Endothelial cell of umbilical vein (primary cell): ENCODE measurements at regions not wholly inside any gene's neighbourhood (a gene's known extent, or its start where the extent isn't known, plus 50 kb on each side); places are given as distances from the start of the nearest gene placed in this dataset.

Experiments
- BruUV-seq: library from RNA; stranded (reverse); fragments of 400-500 nt; replicated peaks from 2 replicates; lab custom pipeline; 2021; lab: Mats Ljungman, UMichigan
- CTCF ChIA-PET: fragments of 300-600, 350-600 bp; sonication (Branson Sonifier 250); formaldehyde crosslinking; loops from one replicate; lab custom pipeline; 2021; ENCODE audit warnings: antibody characterized with exemption, inconsistent platforms; lab: Charles Lee
- POLR2A ChIA-PET: fragments of 300-600, 350-600 bp; sonication (Branson Sonifier 250); formaldehyde crosslinking; loops from one replicate; lab custom pipeline; 2021; ENCODE audit warnings: antibody characterized with exemption, inconsistent platforms; lab: Charles Lee
- DNase-seq: peaks from one replicate; pipeline ENCODE4 v3.0.0-alpha.2; 2011; ENCODE audit warnings: low read depth, low spot score
- FAIRE-seq: peaks from 2 replicates; lab custom pipeline; 2011; peaks lifted over from hg19 to GRCh38; lab: Jason Lieb, UNC
- H2AFZ ChIP-seq: 2 replicates; pipeline ENCODE4 v1.6.0; 2012; ENCODE audit warnings: low read depth, low read length, control low read depth, inconsistent platforms
- H3K27ac ChIP-seq: 2 replicates; pipeline ENCODE4 v1.5.1; 2011; ENCODE audit warnings: low read depth, mild to moderate bottlenecking, control low read depth, low read length, moderate library complexity; ENCODE audit not compliant: insufficient read depth
- H3K27me3 ChIP-seq, 2 experiments: 2 replicates each; pipeline versions ENCODE4 v1.6.0 to v1.6.1; 2011; ENCODE audit warnings: low read length in 2 of 2, mixed read lengths in 1 of 2; ENCODE audit not compliant: control insufficient read depth in 2 of 2, insufficient read depth in 2 of 2
- H3K36me3 ChIP-seq, 2 experiments: 2 replicates in 1 of 2; 3 replicates in 1 of 2; pipeline ENCODE4 v1.5.1; 2011; ENCODE audit warnings: low read length in 2 of 2, mild to moderate bottlenecking in 1 of 2, moderate library complexity in 1 of 2; ENCODE audit not compliant: control insufficient read depth in 2 of 2, insufficient read depth in 2 of 2; ENCODE audit errors: extremely low read depth in 1 of 2
- H3K4me1 ChIP-seq: 3 replicates; pipeline ENCODE4 v1.5.1; 2011; ENCODE audit warnings: mild to moderate bottlenecking, low read length; ENCODE audit not compliant: control insufficient read depth, insufficient read depth; ENCODE audit errors: extremely low read depth
- H3K4me2 ChIP-seq: 2 replicates; pipeline ENCODE4 v1.6.1; 2011; ENCODE audit warnings: low read length, control low read depth, mixed read lengths; ENCODE audit not compliant: insufficient read depth
- H3K4me3 ChIP-seq, 3 experiments: fragments of 200-600 bp in 1 of 3; sonication (generic), shearing (Covaris generic) in 1 of 3; replicated peaks in 1 of 3; 2 replicates each; pipeline ENCODE4 v1.5.1; 2011 to 2016; ENCODE audit warnings: control low read depth in 3 of 3, low read length in 3 of 3, mild to moderate bottlenecking in 2 of 3, inconsistent platforms in 1 of 3, low read depth in 1 of 3, moderate library complexity in 1 of 3; ENCODE audit not compliant: insufficient read depth in 1 of 3
- H3K79me2 ChIP-seq: 2 replicates; pipeline ENCODE4 v1.6.0; 2012; ENCODE audit warnings: low read length, inconsistent platforms; ENCODE audit not compliant: control insufficient read depth, insufficient read depth
- H3K9ac ChIP-seq: replicated peaks from 2 replicates; pipeline ENCODE3; 2011; ENCODE audit warnings: low read length, control low read depth; ENCODE audit not compliant: insufficient read depth; ENCODE audit errors: extremely low read depth
- H3K9me1 ChIP-seq: replicated peaks from 3 replicates; pipeline ENCODE4 v1.6.0; 2011; ENCODE audit warnings: mild to moderate bottlenecking, low read length; ENCODE audit not compliant: control insufficient read depth, insufficient read depth; ENCODE audit errors: extremely low read depth
- H3K9me3 ChIP-seq: replicated peaks from 2 replicates; pipeline ENCODE4 v1.5.1; 2012; ENCODE audit warnings: low read length, inconsistent platforms; ENCODE audit not compliant: control insufficient read depth, insufficient read depth
- H4K20me1 ChIP-seq: replicated peaks from 2 replicates; pipeline ENCODE3; 2011; ENCODE audit warnings: mild to moderate bottlenecking, low read length; ENCODE audit not compliant: control insufficient read depth, insufficient read depth; ENCODE audit errors: extremely low read depth
- CTCF ChIP-seq, 2 donors: IDR thresholded peaks; 1 replicate in 1 of 2; 2 replicates in 1 of 2; pipeline ENCODE4 v1.5.1; 2011; ENCODE audit warnings: low read length in 2 of 2, mild to moderate bottlenecking in 2 of 2, moderate library complexity in 2 of 2, control low read depth in 1 of 2, inconsistent platforms in 1 of 2, low read depth in 1 of 2; ENCODE audit not compliant: insufficient read depth in 1 of 2; ENCODE audit errors: extremely low read depth in 1 of 2
- EZH2 ChIP-seq: IDR thresholded peaks from 2 replicates; pipeline ENCODE4 v1.6.1; 2012; ENCODE audit warnings: borderline replicate concordance, low read depth, mild to moderate bottlenecking, moderate library complexity, low read length, inconsistent platforms; ENCODE audit not compliant: severe bottlenecking
- FOS ChIP-seq: IDR thresholded peaks from 2 replicates; pipeline ENCODE4 v1.6.1; 2011; ENCODE audit warnings: mild to moderate bottlenecking, low read length, moderate library complexity, borderline replicate concordance; ENCODE audit not compliant: insufficient read depth
- GATA2 ChIP-seq: IDR thresholded peaks from 2 replicates; pipeline ENCODE4 v1.7.0; 2011; ENCODE audit warnings: low read depth, mild to moderate bottlenecking, moderate library complexity, mixed read lengths, low read length; ENCODE audit not compliant: insufficient read length, insufficient read depth
- JUN ChIP-seq: IDR thresholded peaks from 2 replicates; pipeline ENCODE4 v1.6.1; 2011; ENCODE audit warnings: borderline replicate concordance, low read depth; ENCODE audit not compliant: insufficient read length, insufficient read depth
- MAX ChIP-seq: IDR thresholded peaks from 2 replicates; pipeline ENCODE4 v1.6.1; 2011; ENCODE audit not compliant: insufficient read depth, insufficient read length
- MYC ChIP-seq: IDR thresholded peaks from one replicate; pipeline ENCODE4 v1.6.1; 2011; ENCODE audit warnings: mild to moderate bottlenecking, low read depth, low read length
- POLR2A ChIP-seq: IDR thresholded peaks from 2 replicates; pipeline ENCODE4 v1.6.1; 2012; ENCODE audit warnings: low read depth, mild to moderate bottlenecking, control low read depth, low read length
- POLR2AphosphoS5 ChIP-seq: IDR thresholded peaks from 2 replicates; pipeline ENCODE4 v1.6.1; 2012; ENCODE audit warnings: low read depth, mild to moderate bottlenecking, control low read depth, low read length, moderate library complexity; ENCODE audit not compliant: insufficient read depth
- dilution Hi-C: fragments of 300-500 bp; cut with MboI; formaldehyde crosslinking; loops from one replicate; pipeline ENCODE4 v1.15.0; 2019; ENCODE audit warnings: low sequenced_read_pairs; ENCODE audit not compliant: extremely low pct_ligation_motif_present
- intact Hi-C: fragments of 100-400 bp; cut with micrococcal nuclease; formaldehyde crosslinking; loops from one replicate; pipeline ENCODE4 v1.10.0; 2022

GRCh38 chrX:104310657-104311254 is 56.0 kb upstream of the ESX1 start:
- no peak for TF ChIP-seq POLR2AphosphoS5
- TF ChIP-seq EZH2, result no peak
- no peak for TF ChIP-seq FOS
- TF ChIP-seq CTCF (IDR thresholded peaks at IDR 0.05; ENCODE audit: extremely low read depth in 1 of 2, insufficient read depth in 1 of 2, low read depth in 1 of 2, low read length in 2 of 2), result no peak
- TF ChIP-seq MAX, result no peak
- TF ChIP-seq POLR2A, result no peak
- no peak for TF ChIP-seq MYC
- no peak for TF ChIP-seq JUN
- no peak for TF ChIP-seq GATA2
- ChIA-PET CTCF (interaction anchor here (0.7 to 4.9 kb wide), 6 partner anchors 31 to 879 kb away, joined by 3 to 24 read pairs (median 6); no protein-coding TSS in a partner anchor), POLR2A (no interaction called here)
- Histone ChIP-seq H3K9ac (no peak overlapping the region), H3K4me2 (no peak overlapping the region), H2AFZ (no peak overlapping the region), H4K20me1 (no peaks in the 10 kb centered on the region), H3K4me1 (peaks cover 12% of the 10 kb centered on the region), H3K79me2 (no peaks in the 10 kb centered on the region), H3K36me3 (no peaks in the 10 kb centered on the region), H3K27ac (no peak overlapping the region), H3K27me3 (no peaks in the 10 kb centered on the region), H3K4me3 (no peak overlapping the region), H3K9me3 (no peaks in the 10 kb centered on the region), H3K9me1 (no peaks in the 10 kb centered on the region)
- FAIRE-seq (no peak), DNase-seq (no peak)
- dilution Hi-C loops, result no loop called here
- no TSS peak for BruUV-seq
- intact Hi-C loops, result loop anchor here (1.0 to 2.0 kb wide), 2 partner anchors 33 to 612 kb away; no protein-coding TSS in a partner anchor
